H9 (cell line): ENCODE measurements at regions not wholly inside any gene's neighbourhood (a gene's known extent, or its start where the extent isn't known, plus 50 kb on each side); places are given as distances from the start of the nearest gene placed in this dataset.

ENCODE experiments used
- DNase-seq: peaks from one replicate; pipeline ENCODE4 v3.0.0-alpha.2; 2017
- H2AFZ ChIP-seq: one replicate; pipeline ENCODE4 v1.6.1; 2013; ENCODE audit warnings: mild to moderate bottlenecking, low read length, control low read depth, moderate library complexity
- H2AK5ac ChIP-seq: 2 replicates; pipeline ENCODE4 v1.6.1; 2013; ENCODE audit warnings: low read length, control low read depth, mixed read lengths; ENCODE audit not compliant: insufficient read length
- H2BK120ac ChIP-seq: one replicate; pipeline ENCODE4 v1.6.1; 2013; ENCODE audit warnings: low read depth, mild to moderate bottlenecking, low read length, control low read depth, inconsistent platforms; ENCODE audit not compliant: poor library complexity, severe bottlenecking
- H2BK12ac ChIP-seq: 2 replicates; pipeline ENCODE4 v1.6.1; 2013; ENCODE audit warnings: low read length, control low read depth, mixed read lengths, low read depth; ENCODE audit not compliant: insufficient read length
- H2BK15ac ChIP-seq: 2 replicates; pipeline ENCODE4 v1.6.1; 2013; ENCODE audit warnings: low read depth, low read length, control low read depth
- H2BK20ac ChIP-seq: one replicate; pipeline ENCODE4 v1.6.1; 2013; ENCODE audit warnings: low read depth, mild to moderate bottlenecking, low read length, control low read depth, inconsistent platforms; ENCODE audit not compliant: poor library complexity, severe bottlenecking
- H2BK5ac ChIP-seq: 2 replicates; pipeline ENCODE4 v1.6.1; 2013; ENCODE audit warnings: low read length, control low read depth, mixed read lengths; ENCODE audit not compliant: insufficient read length
- H3K14ac ChIP-seq: 2 replicates; pipeline ENCODE4 v1.6.1; 2013; ENCODE audit warnings: low read length, control low read depth; ENCODE audit not compliant: insufficient read depth
- H3K18ac ChIP-seq: 2 replicates; pipeline ENCODE4 v1.6.1; 2013; ENCODE audit warnings: low read depth, mild to moderate bottlenecking, mixed read lengths, low read length, control low read depth; ENCODE audit not compliant: insufficient read length
- H3K23ac ChIP-seq: 2 replicates; pipeline ENCODE4 v1.6.1; 2013; ENCODE audit warnings: low read length, control low read depth, mixed read lengths, low read depth; ENCODE audit not compliant: insufficient read length
- H3K23me2 ChIP-seq: 2 replicates; pipeline ENCODE4 v1.6.1; 2013; ENCODE audit warnings: low read depth, mild to moderate bottlenecking, mixed read lengths, low read length, control low read depth; ENCODE audit not compliant: insufficient read length, poor library complexity, severe bottlenecking
- H3K27ac ChIP-seq: 2 replicates; pipeline ENCODE4 v1.5.1; 2013; ENCODE audit warnings: low read length, control low read depth, mixed read lengths, low read depth; ENCODE audit not compliant: insufficient read length
- H3K27me3 ChIP-seq: 2 replicates; pipeline ENCODE4 v1.6.1; 2013; ENCODE audit warnings: low read length, control low read depth, inconsistent platforms; ENCODE audit not compliant: insufficient read depth
- H3K4ac ChIP-seq: 2 replicates; pipeline ENCODE4 v1.6.1; 2013; ENCODE audit warnings: low read depth, mild to moderate bottlenecking, control low read depth, inconsistent platforms, low read length, moderate library complexity
- H3K4me1 ChIP-seq: 2 replicates; pipeline ENCODE4 v1.6.1; 2013; ENCODE audit warnings: low read length, control low read depth, inconsistent platforms; ENCODE audit not compliant: insufficient read depth
- H3K4me2 ChIP-seq: 2 replicates; pipeline ENCODE4 v1.6.1; 2013; ENCODE audit warnings: low read length, control low read depth, mixed read lengths; ENCODE audit not compliant: insufficient read length, insufficient read depth
- H3K56ac ChIP-seq: 2 replicates; pipeline ENCODE4 v1.6.1; 2013; ENCODE audit warnings: low read depth, mild to moderate bottlenecking, mixed read lengths, low read length, control low read depth; ENCODE audit not compliant: insufficient read length
- H3K79me1 ChIP-seq: 2 replicates; pipeline ENCODE4 v1.6.1; 2013; ENCODE audit warnings: low read depth, mild to moderate bottlenecking, moderate library complexity, low read length, control low read depth, inconsistent platforms; ENCODE audit not compliant: insufficient read depth, poor library complexity, severe bottlenecking
- H3K79me2 ChIP-seq: 2 replicates; pipeline ENCODE4 v1.6.1; 2013; ENCODE audit warnings: low read length, control low read depth, inconsistent platforms; ENCODE audit not compliant: insufficient read depth
- H3K9ac ChIP-seq: 2 replicates; pipeline ENCODE4 v1.6.1; 2013; ENCODE audit warnings: low read length, control low read depth, mixed read lengths; ENCODE audit not compliant: insufficient read length; ENCODE audit errors: extremely low read depth
- H3K9me3 ChIP-seq: one replicate; pipeline ENCODE4 v1.6.1; 2013; ENCODE audit warnings: low read depth, low read length, inconsistent platforms; ENCODE audit not compliant: control insufficient read depth
- H3T11ph ChIP-seq: one replicate; pipeline ENCODE4 v1.6.1; 2013; ENCODE audit warnings: mild to moderate bottlenecking, low read length, control low read depth, inconsistent platforms
- H4K20me1 ChIP-seq: one replicate; pipeline ENCODE4 v1.6.1; 2013; ENCODE audit not compliant: control insufficient read depth, insufficient read length, insufficient read depth
- H4K5ac ChIP-seq: 2 replicates; pipeline ENCODE4 v1.6.1; 2013; ENCODE audit warnings: low read depth, mild to moderate bottlenecking, mixed read lengths, low read length, control low read depth; ENCODE audit not compliant: insufficient read length
- H4K8ac ChIP-seq: replicated peaks from 2 replicates; pipeline ENCODE4 v1.6.1; 2013; ENCODE audit warnings: low read length, control low read depth, mixed read lengths, low read depth; ENCODE audit not compliant: insufficient read length
- H4K91ac ChIP-seq: 2 replicates; pipeline ENCODE4 v1.6.1; 2013; ENCODE audit warnings: low read depth, mild to moderate bottlenecking, moderate library complexity, mixed read lengths, low read length, control low read depth; ENCODE audit not compliant: insufficient read length
- H3K27ac Mint-ChIP-seq, 3 experiments: 2 replicates in 2 of 3; 3 replicates in 1 of 3; pipeline ENCODE4 v1.8.0; 2020 to 2021; ENCODE audit warnings: mixed read lengths in 3 of 3, mild to moderate bottlenecking in 1 of 3, moderate library complexity in 1 of 3
- H3K27me3 Mint-ChIP-seq: 2 replicates; pipeline ENCODE4 v1.8.0; 2021; ENCODE audit warnings: low read depth, mild to moderate bottlenecking, moderate library complexity, mixed read lengths
- H3K36me3 Mint-ChIP-seq, 3 experiments: 2 replicates in 2 of 3; 3 replicates in 1 of 3; pipeline ENCODE4 v1.8.0; 2020 to 2021; ENCODE audit warnings: low read depth in 3 of 3, mixed read lengths in 3 of 3; ENCODE audit not compliant: insufficient read depth in 1 of 3
- H3K4me1 Mint-ChIP-seq, 2 experiments: 2 replicates each; pipeline ENCODE4 v1.8.0; 2020; ENCODE audit warnings: mixed read lengths in 2 of 2
- H3K4me3 Mint-ChIP-seq, 2 experiments: 2 replicates in 1 of 2; 3 replicates in 1 of 2; pipeline ENCODE4 v1.8.0; 2020 to 2021; ENCODE audit warnings: mild to moderate bottlenecking in 2 of 2, mixed read lengths in 2 of 2, moderate library complexity in 1 of 2
- H3K9me3 Mint-ChIP-seq, 2 experiments: 2 replicates in 1 of 2; 3 replicates in 1 of 2; pipeline ENCODE4 v1.8.0; 2020; ENCODE audit warnings: mild to moderate bottlenecking in 2 of 2, mixed read lengths in 2 of 2, moderate library complexity in 1 of 2
- CTCF ChIP-seq: fragments of 200-600 bp; sonication (generic); conservative IDR thresholded peaks from 3 replicates; pipeline ENCODE4 v1.8.0; 2021; ENCODE audit warnings: antibody characterized with exemption, mild to moderate bottlenecking
- WGBS: extraction: QIAGEN DNeasy Blood & Tissue Kit; methylation state at CpG from one replicate; pipeline ENCODE4 v1.1.7; 2013; ENCODE audit warnings: missing lambda C conversion rate, low lambda C conversion rate, mixed read lengths; ENCODE audit not compliant: insufficient read length; ENCODE audit errors: extremely low coverage; 5-methylcytosine and 5-hydroxymethylcytosine counted together

GRCh38 chr13:83536153-83536552 lies 346.1 kb downstream of the SLITRK1 start:
- no peaks in the 10 kb centered on the region for H3K4me1 Mint-ChIP-seq
- no peak overlapping the region for H3K4me3 Mint-ChIP-seq
- no peaks in the 10 kb centered on the region for H3K4me1 ChIP-seq
- H3K9me3 Mint-ChIP-seq = peaks cover 5 to 6% of the 10 kb centered on the region in 2 experiments
- no peak overlapping the region for H2BK20ac ChIP-seq
- TF ChIP-seq CTCF = no peak
- no peak for DNase-seq
- H4K20me1 ChIP-seq = no peaks in the 10 kb centered on the region
- H3K18ac ChIP-seq = no peak overlapping the region
- H3K23me2 ChIP-seq = no peaks in the 10 kb centered on the region
- H3K79me1 ChIP-seq = no peaks in the 10 kb centered on the region
- no peaks in the 10 kb centered on the region for H3K79me2 ChIP-seq
- H3K27me3 ChIP-seq = no peaks in the 10 kb centered on the region
- H3K4ac ChIP-seq = no peak overlapping the region
- H3K27ac Mint-ChIP-seq = no peak overlapping the region
- H3K9me3 ChIP-seq = no peaks in the 10 kb centered on the region
- H3K27ac ChIP-seq = no peak overlapping the region
- no peak overlapping the region for H3K9ac ChIP-seq
- no peak overlapping the region for H2BK15ac ChIP-seq
- peaks cover 0 to 10% (median 6%) of the 10 kb centered on the region in 3 experiments; a peak in 5 of 7 replicates for H3K36me3 Mint-ChIP-seq
- no peaks in the 10 kb centered on the region for H3K27me3 Mint-ChIP-seq
- no peak overlapping the region for H2AK5ac ChIP-seq
- H2BK12ac ChIP-seq = no peak overlapping the region
- no peak overlapping the region for H3K14ac ChIP-seq
- H3K56ac ChIP-seq = no peak overlapping the region
- no peak overlapping the region for H3K23ac ChIP-seq
- H3K4me2 ChIP-seq = no peak overlapping the region
- H4K5ac ChIP-seq = no peak overlapping the region
- no peak overlapping the region for H2BK120ac ChIP-seq
- no peak overlapping the region for H3T11ph ChIP-seq
- H2BK5ac ChIP-seq = no peak overlapping the region
- H4K91ac ChIP-seq = no peak overlapping the region
- WGBS = no CpG with 5 or more reads among the region's 1 CpG
- H4K8ac ChIP-seq = no peak overlapping the region
- H2AFZ ChIP-seq = no peak overlapping the region
